Osteocyte (in vitro differentiated cells): ENCODE measurements at regions not wholly inside any gene's neighbourhood (a gene's known extent, or its start where the extent isn't known, plus 50 kb on each side); places are given as distances from the start of the nearest gene placed in this dataset.

ENCODE experiments used
- DNase-seq: peaks from one replicate; pipeline ENCODE4 v3.0.0; 2021; ENCODE audit warnings: mixed read lengths; ENCODE audit not compliant: unreplicated experiment; ENCODE audit errors: extremely low spot score
- H3K27ac Mint-ChIP-seq: one replicate; pipeline ENCODE4 v1.8.0; 2021; ENCODE audit warnings: mild to moderate bottlenecking, mixed read lengths; ENCODE audit not compliant: unreplicated experiment
- H3K27me3 Mint-ChIP-seq: one replicate; pipeline ENCODE4 v1.8.0; 2021; ENCODE audit warnings: mixed read lengths; ENCODE audit not compliant: unreplicated experiment
- H3K36me3 Mint-ChIP-seq: one replicate; pipeline ENCODE4 v1.8.0; 2021; ENCODE audit warnings: mixed read lengths; ENCODE audit not compliant: unreplicated experiment
- H3K4me1 Mint-ChIP-seq: one replicate; pipeline ENCODE4 v1.8.0; 2021; ENCODE audit warnings: mixed read lengths; ENCODE audit not compliant: unreplicated experiment
- H3K4me3 Mint-ChIP-seq: one replicate; pipeline ENCODE4 v1.8.0; 2021; ENCODE audit warnings: mild to moderate bottlenecking, moderate library complexity, mixed read lengths; ENCODE audit not compliant: unreplicated experiment
- H3K9me3 Mint-ChIP-seq: one replicate; pipeline ENCODE4 v1.8.0; 2021; ENCODE audit warnings: mixed read lengths; ENCODE audit not compliant: unreplicated experiment
- TF ChIP-seq, protein P1 (sequence below): fragments of 200-600 bp; sonication (generic); IDR thresholded peaks from 2 replicates; pipeline ENCODE4 v1.5.0; 2021; ENCODE audit warnings: antibody characterized with exemption, mild to moderate bottlenecking, moderate library complexity

DNA sequence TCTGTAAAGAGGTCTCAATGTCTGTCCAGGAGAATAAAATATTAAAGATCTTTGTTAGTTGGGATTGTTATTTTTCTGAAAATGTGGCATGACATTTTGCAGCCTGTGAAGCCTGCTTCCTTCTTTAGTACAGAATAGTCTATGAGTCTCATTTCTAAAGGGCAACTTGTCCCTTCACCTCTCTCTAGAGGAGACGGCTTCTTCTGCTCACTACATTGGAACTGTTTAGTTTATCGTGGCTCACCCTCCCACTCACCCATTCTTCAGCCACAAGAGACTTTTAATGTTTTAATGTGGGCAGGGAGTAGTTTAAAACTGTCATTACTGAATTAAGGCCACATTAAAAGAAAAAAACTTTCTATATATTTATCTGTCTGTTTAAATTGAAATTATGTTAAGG is 161.0 kb downstream of the BARD1 start:
- Mint-ChIP-seq H3K4me1 (peaks cover 45% of the 10 kb centered on the region), H3K4me3 (no peak overlapping the region), H3K27ac (peak overlapping the region; percentile 8), H3K27me3 (no peaks in the 10 kb centered on the region), H3K36me3 (no peaks in the 10 kb centered on the region), H3K9me3 (no peaks in the 10 kb centered on the region)
- no peak for DNase-seq
- TF ChIP-seq, protein P1, sequence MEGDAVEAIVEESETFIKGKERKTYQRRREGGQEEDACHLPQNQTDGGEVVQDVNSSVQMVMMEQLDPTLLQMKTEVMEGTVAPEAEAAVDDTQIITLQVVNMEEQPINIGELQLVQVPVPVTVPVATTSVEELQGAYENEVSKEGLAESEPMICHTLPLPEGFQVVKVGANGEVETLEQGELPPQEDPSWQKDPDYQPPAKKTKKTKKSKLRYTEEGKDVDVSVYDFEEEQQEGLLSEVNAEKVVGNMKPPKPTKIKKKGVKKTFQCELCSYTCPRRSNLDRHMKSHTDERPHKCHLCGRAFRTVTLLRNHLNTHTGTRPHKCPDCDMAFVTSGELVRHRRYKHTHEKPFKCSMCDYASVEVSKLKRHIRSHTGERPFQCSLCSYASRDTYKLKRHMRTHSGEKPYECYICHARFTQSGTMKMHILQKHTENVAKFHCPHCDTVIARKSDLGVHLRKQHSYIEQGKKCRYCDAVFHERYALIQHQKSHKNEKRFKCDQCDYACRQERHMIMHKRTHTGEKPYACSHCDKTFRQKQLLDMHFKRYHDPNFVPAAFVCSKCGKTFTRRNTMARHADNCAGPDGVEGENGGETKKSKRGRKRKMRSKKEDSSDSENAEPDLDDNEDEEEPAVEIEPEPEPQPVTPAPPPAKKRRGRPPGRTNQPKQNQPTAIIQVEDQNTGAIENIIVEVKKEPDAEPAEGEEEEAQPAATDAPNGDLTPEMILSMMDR, result no peak

DNA sequence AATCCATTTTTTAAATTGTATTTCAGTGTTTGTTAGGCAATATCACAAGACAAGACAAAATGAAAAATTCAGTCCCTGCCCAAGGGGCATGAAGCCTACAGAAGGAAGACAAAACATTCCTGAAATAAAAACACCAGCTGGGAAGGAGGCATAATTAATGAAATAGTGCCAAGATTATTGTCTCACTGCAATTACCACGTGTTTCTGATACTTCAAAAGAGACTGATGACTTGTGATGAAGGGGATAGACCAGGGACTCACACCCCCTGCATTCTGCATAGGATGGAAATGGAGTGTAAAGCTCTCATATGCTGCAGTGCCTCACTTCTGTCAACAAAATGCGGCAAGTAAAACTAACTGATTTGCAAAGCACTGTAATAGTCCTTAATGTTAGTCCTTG is 178.1 kb downstream of the BARD1 start:
- TF ChIP-seq, protein P1, result no peak
- Mint-ChIP-seq H3K4me1 (peaks cover 11% of the 10 kb centered on the region), H3K36me3 (no peaks in the 10 kb centered on the region), H3K4me3 (no peak overlapping the region), H3K27ac (no peak overlapping the region), H3K9me3 (no peaks in the 10 kb centered on the region), H3K27me3 (no peaks in the 10 kb centered on the region)
- no peak for DNase-seq

GRCh38 chr2:214630402-214631045 is 179.0 kb downstream of the BARD1 start:
- TF ChIP-seq, protein P1, result no peak
- H3K27me3 Mint-ChIP-seq, result no peaks in the 10 kb centered on the region
- H3K4me1 Mint-ChIP-seq, result peaks cover 11% of the 10 kb centered on the region
- no peak for DNase-seq
- H3K27ac Mint-ChIP-seq, result no peak overlapping the region
- no peaks in the 10 kb centered on the region for H3K36me3 Mint-ChIP-seq
- no peak overlapping the region for H3K4me3 Mint-ChIP-seq
- no peaks in the 10 kb centered on the region for H3K9me3 Mint-ChIP-seq

GRCh38 chr2:214629875-214630274 is 179.6 kb downstream of the BARD1 start:
- Mint-ChIP-seq H3K27ac (no peak overlapping the region), H3K36me3 (no peaks in the 10 kb centered on the region), H3K9me3 (no peaks in the 10 kb centered on the region), H3K4me3 (no peak overlapping the region), H3K27me3 (no peaks in the 10 kb centered on the region), H3K4me1 (peaks cover 11% of the 10 kb centered on the region)
- DNase-seq, result no peak
- TF ChIP-seq, protein P1, result no peak
